Thymus (tissue), 11 donors: ENCODE measurements at regions not wholly inside any gene's neighbourhood (a gene's known extent, or its start where the extent isn't known, plus 50 kb on each side); places are given as distances from the start of the nearest gene placed in this dataset.

ENCODE experiments used
- DNase-seq, 9 donors: peaks; one replicate each; pipeline ENCODE4 v3.0.0-alpha.2; 2013; ENCODE audit warnings: low spot score in 9 of 9, low read depth in 6 of 9, missing footprints in 1 of 9
- H3K27ac ChIP-seq, 2 donors: one replicate each; pipeline ENCODE4 v1.5.1; 2013; ENCODE audit warnings: control low read depth in 1 of 2, low read depth in 1 of 2, low read length in 1 of 2, mild to moderate bottlenecking in 1 of 2, moderate library complexity in 1 of 2
- H3K27me3 ChIP-seq, 2 donors: one replicate each; pipeline ENCODE4 v1.5.1; 2013; ENCODE audit warnings: low read length in 1 of 2; ENCODE audit not compliant: control insufficient read depth in 2 of 2, insufficient read depth in 1 of 2
- H3K36me3 ChIP-seq, 2 donors: one replicate each; pipeline ENCODE4 v1.5.1; 2013; ENCODE audit warnings: low read length in 1 of 2, mild to moderate bottlenecking in 1 of 2, moderate library complexity in 1 of 2; ENCODE audit not compliant: control insufficient read depth in 2 of 2, insufficient read depth in 2 of 2
- H3K4me1 ChIP-seq, 2 donors: one replicate each; pipeline ENCODE4 v1.5.1; 2013; ENCODE audit warnings: low read length in 2 of 2; ENCODE audit not compliant: control insufficient read depth in 2 of 2, insufficient read depth in 2 of 2
- H3K4me3 ChIP-seq, 2 donors: one replicate each; pipeline ENCODE4 v1.5.1; 2013; ENCODE audit warnings: low read length in 2 of 2, control low read depth in 1 of 2, mild to moderate bottlenecking in 1 of 2
- H3K9me3 ChIP-seq, 2 donors: one replicate each; pipeline ENCODE4 v1.5.1; 2013; ENCODE audit warnings: low read length in 1 of 2, mild to moderate bottlenecking in 1 of 2; ENCODE audit not compliant: control insufficient read depth in 2 of 2, insufficient read depth in 1 of 2
- WGBS: extraction: QIAGEN DNeasy Blood & Tissue Kit; methylation state at CpG from one replicate; pipeline ENCODE4 v1.1.7; 2013; 5-methylcytosine and 5-hydroxymethylcytosine counted together
- donor health status: healthy.

DNA sequence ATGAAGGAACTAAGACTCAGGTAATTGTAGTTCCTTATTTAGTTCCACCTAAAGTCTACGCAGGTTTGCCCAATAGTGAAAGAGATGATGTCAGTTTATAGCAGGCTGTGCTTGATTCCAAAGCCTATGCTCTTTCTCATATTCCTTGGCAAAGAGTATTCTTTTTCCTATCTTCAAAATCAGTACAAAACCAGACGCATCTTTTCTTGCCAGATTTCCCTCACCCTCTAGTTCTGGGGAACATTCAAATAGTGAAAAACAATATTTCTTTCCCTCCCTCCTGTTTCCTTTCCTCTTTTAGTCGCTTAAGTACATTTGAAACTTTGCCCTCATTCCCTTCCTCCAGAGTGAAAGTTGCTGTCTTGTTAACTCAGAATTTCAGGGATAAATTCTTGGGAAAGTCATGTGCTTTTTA, 134.6 kb upstream of the PDZRN3 start:
- no peaks in the 10 kb centered on the region for H3K9me3 ChIP-seq
- 85% methylated on average over 3 of the region's 3 CpGs for WGBS
- H3K4me1 ChIP-seq: no peaks in the 10 kb centered on the region
- DNase-seq: no peak
- H3K4me3 ChIP-seq: no peak overlapping the region
- H3K36me3 ChIP-seq: no peaks in the 10 kb centered on the region
- H3K27ac ChIP-seq: no peak overlapping the region
- H3K27me3 ChIP-seq: no peaks in the 10 kb centered on the region

DNA sequence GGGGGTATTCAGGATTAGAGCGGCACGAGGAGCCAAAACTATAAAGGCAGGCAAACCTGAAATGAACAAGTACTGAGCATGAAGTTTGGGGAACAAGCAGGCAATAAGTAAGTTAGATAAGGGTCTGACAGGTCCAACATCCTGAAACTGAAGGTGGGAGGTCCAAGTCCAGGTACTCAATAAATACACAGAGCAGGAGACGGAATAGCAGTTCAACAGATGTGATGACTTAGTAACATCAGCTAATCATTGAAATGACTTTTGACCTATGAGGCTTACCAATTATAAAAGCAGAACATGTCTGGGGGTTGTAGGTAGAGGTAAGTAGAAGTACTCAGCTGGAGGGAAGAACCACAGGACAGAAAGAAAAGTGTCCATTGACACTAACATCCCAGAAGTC, 132.8 kb upstream of the PDZRN3 start:
- no peak overlapping the region for H3K27ac ChIP-seq
- H3K27me3 ChIP-seq: no peaks in the 10 kb centered on the region
- no peak for DNase-seq
- no peaks in the 10 kb centered on the region for H3K4me1 ChIP-seq
- 77% methylated on average over 3 of the region's 3 CpGs for WGBS
- H3K4me3 ChIP-seq: no peak overlapping the region
- H3K36me3 ChIP-seq: no peaks in the 10 kb centered on the region
- H3K9me3 ChIP-seq: no peaks in the 10 kb centered on the region

- WGBS: 92% methylated on average over 6 of the region's 6 CpGs
- no peak for DNase-seq
- Histone ChIP-seq H3K36me3 (no peaks in the 10 kb centered on the region), H3K27ac (no peak overlapping the region), H3K27me3 (no peaks in the 10 kb centered on the region), H3K9me3 (no peaks in the 10 kb centered on the region), H3K4me1 (no peaks in the 10 kb centered on the region), H3K4me3 (no peak overlapping the region)
Measured at GRCh38 chr3:73753985-73754384, 129.2 kb upstream of the PDZRN3 start.

DNA sequence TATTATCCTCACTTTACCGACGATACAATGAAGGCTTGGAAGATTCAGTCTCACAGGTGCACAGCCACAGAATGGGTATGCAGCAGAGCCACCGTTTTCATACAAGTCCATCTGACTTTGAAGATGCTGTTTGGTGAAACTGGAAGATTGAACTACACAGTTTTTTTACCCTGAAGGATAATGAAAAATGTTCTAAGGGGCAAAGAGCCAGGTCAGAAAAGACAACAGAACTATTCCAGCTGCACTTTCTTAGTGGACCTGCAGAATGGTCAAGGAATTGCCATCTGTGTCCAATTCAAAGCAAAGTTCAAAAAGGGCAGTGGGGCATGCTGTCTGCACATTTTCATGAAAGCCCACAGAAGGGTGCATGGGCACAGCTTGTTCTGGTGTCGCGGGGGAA, 127.6 kb upstream of the PDZRN3 start:
- H3K36me3 ChIP-seq: no peaks in the 10 kb centered on the region
- no peak for DNase-seq
- H3K4me3 ChIP-seq: no peak overlapping the region
- no peaks in the 10 kb centered on the region for H3K9me3 ChIP-seq
- no peaks in the 10 kb centered on the region for H3K4me1 ChIP-seq
- no peaks in the 10 kb centered on the region for H3K27me3 ChIP-seq
- no peak overlapping the region for H3K27ac ChIP-seq
- WGBS: 92% methylated on average over 5 of the region's 5 CpGs

DNA sequence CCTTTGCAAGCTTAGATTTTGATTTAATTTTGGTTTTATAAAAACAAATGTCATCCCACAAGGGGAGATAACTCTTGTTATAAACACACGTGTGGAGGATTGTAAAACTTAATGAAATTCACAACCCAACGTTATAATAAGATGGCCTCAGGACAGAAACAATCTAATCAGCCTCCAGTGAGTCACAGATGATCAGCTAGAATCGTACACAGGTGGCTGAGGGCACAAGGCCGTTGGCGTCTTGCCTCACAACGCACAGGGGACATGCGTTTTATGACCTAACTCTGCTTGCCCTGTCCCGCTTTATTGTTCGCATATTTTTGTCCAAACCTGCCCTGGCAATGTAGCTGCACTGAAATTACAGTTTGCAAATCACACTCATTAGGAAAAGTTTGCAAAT, 121.9 kb upstream of the PDZRN3 start:
- no peak for DNase-seq
- 90% methylated on average over 9 of the region's 9 CpGs for WGBS
- H3K4me1 ChIP-seq: no peaks in the 10 kb centered on the region
- no peak overlapping the region for H3K27ac ChIP-seq
- no peaks in the 10 kb centered on the region for H3K9me3 ChIP-seq
- H3K27me3 ChIP-seq: no peaks in the 10 kb centered on the region
- H3K36me3 ChIP-seq: no peaks in the 10 kb centered on the region
- H3K4me3 ChIP-seq: no peak overlapping the region

DNA sequence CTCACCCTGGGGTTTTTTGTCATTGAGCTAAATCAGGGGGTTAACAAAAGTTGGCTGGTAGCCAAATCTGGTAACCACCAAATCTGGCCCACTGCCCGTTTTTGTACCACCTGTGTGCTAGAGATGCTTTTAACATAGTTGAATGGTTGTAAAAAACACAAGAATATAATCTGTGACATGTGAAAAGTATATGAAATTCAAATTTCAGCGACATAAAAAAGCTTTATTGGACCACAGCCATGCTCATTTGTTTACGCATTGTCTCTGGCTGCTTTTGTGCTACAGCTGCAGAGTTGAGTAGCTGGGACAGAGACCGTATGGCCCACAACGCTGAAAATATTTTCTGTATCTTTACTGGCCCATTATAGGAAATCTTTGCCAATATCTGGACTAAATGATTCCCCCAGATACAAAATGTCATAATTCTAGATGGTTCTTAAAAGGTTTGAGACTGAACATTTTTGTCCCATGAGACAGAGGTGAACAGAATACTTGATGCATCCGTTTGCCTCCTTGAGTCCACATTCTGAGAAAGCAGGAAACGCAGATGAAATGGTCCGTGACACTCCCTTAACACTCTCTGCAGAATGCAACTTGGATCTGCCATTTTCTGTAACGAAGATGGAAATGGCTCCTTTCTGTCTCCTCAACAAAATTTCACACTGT, 120.9 kb upstream of the PDZRN3 start:
- H3K36me3 ChIP-seq: no peaks in the 10 kb centered on the region
- 82% methylated on average over 9 of the region's 9 CpGs for WGBS
- DNase-seq: no peak
- H3K9me3 ChIP-seq: no peaks in the 10 kb centered on the region
- H3K4me3 ChIP-seq: no peak overlapping the region
- no peaks in the 10 kb centered on the region for H3K27me3 ChIP-seq
- no peaks in the 10 kb centered on the region for H3K4me1 ChIP-seq
- H3K27ac ChIP-seq: no peak overlapping the region

DNA sequence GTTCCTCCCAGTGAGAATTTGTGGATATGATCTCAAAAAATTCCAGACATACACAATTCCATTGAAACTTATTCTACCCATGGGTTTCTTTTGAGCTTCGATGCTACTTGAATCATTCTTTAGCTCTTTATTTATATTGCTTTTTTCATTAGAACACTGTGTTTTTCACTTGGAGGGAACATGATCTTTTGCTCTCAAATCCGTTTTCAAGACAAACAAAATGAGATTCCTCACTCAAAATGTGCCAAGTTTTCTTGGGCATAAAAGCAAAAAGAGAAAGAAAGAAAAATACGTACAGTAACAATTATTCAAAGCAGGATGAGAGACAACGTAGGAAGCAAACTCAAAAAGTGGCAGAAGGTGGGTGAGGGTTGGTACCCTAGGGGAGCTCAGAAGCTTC, 118.8 kb upstream of the PDZRN3 start:
- no peaks in the 10 kb centered on the region for H3K4me1 ChIP-seq
- no peaks in the 10 kb centered on the region for H3K9me3 ChIP-seq
- 83% methylated on average over 4 of the region's 4 CpGs for WGBS
- no peak overlapping the region for H3K4me3 ChIP-seq
- H3K36me3 ChIP-seq: no peaks in the 10 kb centered on the region
- DNase-seq: no peak
- no peaks in the 10 kb centered on the region for H3K27me3 ChIP-seq
- no peak overlapping the region for H3K27ac ChIP-seq

DNA sequence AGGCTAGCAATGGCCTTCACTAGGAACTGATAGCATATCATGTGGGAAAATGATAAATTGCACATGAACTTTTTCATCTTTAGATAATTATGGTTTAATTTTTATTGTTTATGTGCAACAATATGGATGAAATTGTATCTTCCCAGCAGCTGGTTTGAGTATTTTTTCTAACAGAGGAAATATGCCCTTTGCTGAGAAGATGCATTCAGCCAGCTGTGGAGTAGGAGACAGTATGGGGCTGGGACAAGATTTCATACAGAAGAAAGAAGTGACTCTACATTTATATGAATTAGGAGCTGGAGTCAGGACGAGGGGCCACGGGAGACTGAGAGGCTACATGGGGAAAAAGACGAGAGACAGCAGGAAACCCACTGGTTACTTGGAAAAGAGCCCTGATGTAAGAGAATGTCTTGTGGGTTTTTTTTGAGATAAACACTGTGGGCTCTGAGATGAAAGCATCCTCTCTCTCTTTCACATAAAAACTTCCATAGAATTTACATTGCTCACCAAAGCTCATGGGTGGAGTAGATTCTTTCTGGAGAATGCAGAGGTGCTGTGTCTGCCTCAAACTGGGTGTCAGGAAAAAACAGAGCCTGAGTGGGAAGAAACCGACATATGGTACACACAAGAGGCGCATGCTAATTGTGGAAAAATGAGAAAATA, 115.2 kb upstream of the PDZRN3 start:
- 64% methylated on average over 5 of the region's 5 CpGs for WGBS
- H3K36me3 ChIP-seq: no peaks in the 10 kb centered on the region
- no peaks in the 10 kb centered on the region for H3K4me1 ChIP-seq
- H3K27me3 ChIP-seq: no peaks in the 10 kb centered on the region
- H3K9me3 ChIP-seq: no peaks in the 10 kb centered on the region
- DNase-seq: no peak
- H3K27ac ChIP-seq: no peak overlapping the region
- H3K4me3 ChIP-seq: no peak overlapping the region

- 83% methylated on average over 1 of the region's 1 CpG for WGBS
- Histone ChIP-seq H3K36me3 (no peaks in the 10 kb centered on the region), H3K27ac (no peak overlapping the region), H3K4me3 (no peak overlapping the region), H3K9me3 (no peaks in the 10 kb centered on the region), H3K27me3 (no peaks in the 10 kb centered on the region), H3K4me1 (no peaks in the 10 kb centered on the region)
- no peak for DNase-seq
Measured at GRCh38 chr3:73738711-73739110, 114.0 kb upstream of the PDZRN3 start.
